HFF-Myc (cell line): ENCODE measurements at regions not wholly inside any gene's neighbourhood (a gene's known extent, or its start where the extent isn't known, plus 50 kb on each side); places are given as distances from the start of the nearest gene placed in this dataset.

Source experiments
- DNase-seq: peaks from one replicate; pipeline ENCODE4 v3.0.0-alpha.2; 2011; ENCODE audit warnings: low read depth; ENCODE audit errors: extremely low read depth
- H3K4me3 ChIP-seq: replicated peaks from 2 replicates; pipeline ENCODE4 v1.5.1; 2011; ENCODE audit warnings: low read depth, mild to moderate bottlenecking, control low read depth, low read length
- CTCF ChIP-seq: IDR thresholded peaks from 2 replicates; pipeline ENCODE4 v1.5.1; 2012; ENCODE audit warnings: mild to moderate bottlenecking, low read depth, low read length, control low read depth; ENCODE audit errors: missing control alignments

GRCh38 chr2:182634386-182634785 is 81.7 kb upstream of the DNAJC10 start:
- DNase-seq: no peak
- no peak for TF ChIP-seq CTCF
- no peak overlapping the region for H3K4me3 ChIP-seq

GRCh38 chr2:182636699-182637098 is 79.4 kb upstream of the DNAJC10 start:
- no peak overlapping the region for H3K4me3 ChIP-seq
- TF ChIP-seq CTCF: no peak
- no peak for DNase-seq

GRCh38 chr2:182638667-182639066 is 77.4 kb upstream of the DNAJC10 start:
- no peak for TF ChIP-seq CTCF
- no peak overlapping the region for H3K4me3 ChIP-seq
- DNase-seq: no peak

- H3K4me3 ChIP-seq: no peak overlapping the region
- DNase-seq: no peak
- TF ChIP-seq CTCF: no peak
These were observed 76.1 kb upstream of the DNAJC10 start for GRCh38 chr2:182639971-182640370.

- DNase-seq: peak; percentile 27
- TF ChIP-seq CTCF: no peak
- H3K4me3 ChIP-seq: no peak overlapping the region
These were observed 73.7 kb upstream of the DNAJC10 start for GRCh38 chr2:182642328-182642727.

- no peak for DNase-seq
- TF ChIP-seq CTCF: no peak
- no peak overlapping the region for H3K4me3 ChIP-seq
These were observed 69.1 kb upstream of the DNAJC10 start for GRCh38 chr2:182646763-182647498.

- H3K4me3 ChIP-seq: no peak overlapping the region
- no peak for DNase-seq
- no peak for TF ChIP-seq CTCF
These were observed 68.6 kb upstream of the DNAJC10 start for GRCh38 chr2:182647499-182647787.
